Right lobe of liver (tissue), 6 donors: ENCODE measurements at regions not wholly inside any gene's neighbourhood (a gene's known extent, or its start where the extent isn't known, plus 50 kb on each side); places are given as distances from the start of the nearest gene placed in this dataset.
"Not testable (repeated sequence)": the region's sequence is repeated elsewhere in the genome, so short reads cannot be mapped to it uniquely, and the experiment has no call there.

Experiments used
- ATAC-seq, 4 donors: fragments of 200-7000 bp; cut with Tn5 transposase; one replicate each; pipeline ENCODE4 v1.9.1; 2020; ENCODE audit warnings: mild to moderate bottlenecking in 4 of 4, moderate library complexity in 4 of 4
- DNase-seq, 3 donors: peaks; one replicate each; pipeline ENCODE4 v3.0.0-alpha.2; 2020
- H3K27ac ChIP-seq, 3 donors: fragments of 200-600 bp; one replicate each; pipeline ENCODE4 v1.8.0; 2022
- H3K27me3 ChIP-seq, 2 donors: fragments of 200-600 bp; one replicate each; pipeline ENCODE4 v1.8.0; 2022
- H3K36me3 ChIP-seq, 4 donors: fragments of 200-600 bp; sonication (generic) in 1 of 4; one replicate each; pipeline versions ENCODE4 v1.5.1 to v1.8.0; 2017 to 2022; ENCODE audit warnings: control low read depth in 1 of 4
- H3K4me1 ChIP-seq, 4 donors: fragments of 200-600 bp; sonication (generic) in 1 of 4; one replicate each; pipeline versions ENCODE4 v1.5.1 to v1.8.0; 2017 to 2022; ENCODE audit warnings: control low read depth in 1 of 4
- H3K4me3 ChIP-seq, 3 donors: fragments of 200-600 bp; one replicate each; pipeline ENCODE4 v1.8.0; 2022
- H3K9me3 ChIP-seq, 4 donors: fragments of 200-600 bp; sonication (generic) in 1 of 4; one replicate each; pipeline versions ENCODE4 v1.5.1 to v1.8.0; 2017 to 2022; ENCODE audit warnings: control low read depth in 1 of 4
- POLR2A ChIP-seq: fragments of 450-650 bp; IDR thresholded peaks from one replicate; pipeline ENCODE4 v1.6.1; 2017; ENCODE audit warnings: antibody characterized with exemption, mild to moderate bottlenecking
- WGBS: methylation state at CpG from one replicate; pipeline ENCODE4 v1.1.6; 2018; ENCODE audit warnings: low coverage, low lambda C conversion rate; ENCODE audit not compliant: insufficient coverage; ENCODE audit errors: missing lambda C conversion rate; 5-methylcytosine and 5-hydroxymethylcytosine counted together
- intact Hi-C, 2 donors: fragments of 100-400 bp; cut with DNase I; formaldehyde crosslinking; loops; one replicate each; pipeline versions ENCODE4 v1.11.2 to v1.14.1; 2022
- TF ChIP-seq, protein P1 (sequence below), 4 donors: fragments of 200-600 bp in 3 of 4; fragments of 450-650 bp in 1 of 4; IDR thresholded peaks; one replicate each; pipeline versions ENCODE4 v1.5.1 to v1.8.0; 2016 to 2022; ENCODE audit warnings: antibody characterized with exemption in 4 of 4, mild to moderate bottlenecking in 2 of 4
- donor health status: DM: no; HTN: yes; CAD: no.
- donor health status: DM: no; HTN: no; CAD: no.
- donor health status: DM: no; HTN: no; CAD: no.
- donor health status: DM: no; HTN: yes; CAD: no.
- donor health status: DM: no; HTN: yes; CAD: no.

DNA sequence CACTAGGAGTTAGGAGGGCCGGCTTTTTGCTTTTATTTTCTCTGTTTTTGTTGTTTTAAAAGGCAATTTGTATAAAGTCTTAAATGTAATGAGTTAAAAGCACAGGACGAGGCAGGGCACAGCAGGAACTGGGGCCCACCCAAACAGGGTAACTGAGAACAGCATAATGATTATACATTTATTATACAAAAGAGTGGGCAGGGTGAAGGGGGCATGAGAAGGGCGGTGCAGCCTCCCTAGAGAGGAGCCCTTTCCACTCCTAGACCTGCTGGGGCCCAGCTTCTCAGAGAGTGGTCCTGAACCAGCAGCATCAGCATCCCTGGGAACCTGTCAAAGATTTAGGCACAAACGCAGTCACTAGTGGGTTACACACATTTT, 438.0 kb downstream of the AGTPBP1 start:
- no peaks in the 10 kb centered on the region for H3K36me3 ChIP-seq
- H3K4me1 ChIP-seq = no peaks in the 10 kb centered on the region
- DNase-seq = no peak
- 54% methylated on average over 4 of the region's 4 CpGs for WGBS
- H3K27ac ChIP-seq = no peak overlapping the region
- intact Hi-C loops = no loop called here
- no peaks in the 10 kb centered on the region for H3K27me3 ChIP-seq
- no peak for ATAC-seq
- TF ChIP-seq POLR2A = no peak
- TF ChIP-seq, protein P1, sequence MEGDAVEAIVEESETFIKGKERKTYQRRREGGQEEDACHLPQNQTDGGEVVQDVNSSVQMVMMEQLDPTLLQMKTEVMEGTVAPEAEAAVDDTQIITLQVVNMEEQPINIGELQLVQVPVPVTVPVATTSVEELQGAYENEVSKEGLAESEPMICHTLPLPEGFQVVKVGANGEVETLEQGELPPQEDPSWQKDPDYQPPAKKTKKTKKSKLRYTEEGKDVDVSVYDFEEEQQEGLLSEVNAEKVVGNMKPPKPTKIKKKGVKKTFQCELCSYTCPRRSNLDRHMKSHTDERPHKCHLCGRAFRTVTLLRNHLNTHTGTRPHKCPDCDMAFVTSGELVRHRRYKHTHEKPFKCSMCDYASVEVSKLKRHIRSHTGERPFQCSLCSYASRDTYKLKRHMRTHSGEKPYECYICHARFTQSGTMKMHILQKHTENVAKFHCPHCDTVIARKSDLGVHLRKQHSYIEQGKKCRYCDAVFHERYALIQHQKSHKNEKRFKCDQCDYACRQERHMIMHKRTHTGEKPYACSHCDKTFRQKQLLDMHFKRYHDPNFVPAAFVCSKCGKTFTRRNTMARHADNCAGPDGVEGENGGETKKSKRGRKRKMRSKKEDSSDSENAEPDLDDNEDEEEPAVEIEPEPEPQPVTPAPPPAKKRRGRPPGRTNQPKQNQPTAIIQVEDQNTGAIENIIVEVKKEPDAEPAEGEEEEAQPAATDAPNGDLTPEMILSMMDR (IDR thresholded peaks at IDR 0.05) = no peak
- no peak overlapping the region for H3K4me3 ChIP-seq
- H3K9me3 ChIP-seq = no peaks in the 10 kb centered on the region

DNA sequence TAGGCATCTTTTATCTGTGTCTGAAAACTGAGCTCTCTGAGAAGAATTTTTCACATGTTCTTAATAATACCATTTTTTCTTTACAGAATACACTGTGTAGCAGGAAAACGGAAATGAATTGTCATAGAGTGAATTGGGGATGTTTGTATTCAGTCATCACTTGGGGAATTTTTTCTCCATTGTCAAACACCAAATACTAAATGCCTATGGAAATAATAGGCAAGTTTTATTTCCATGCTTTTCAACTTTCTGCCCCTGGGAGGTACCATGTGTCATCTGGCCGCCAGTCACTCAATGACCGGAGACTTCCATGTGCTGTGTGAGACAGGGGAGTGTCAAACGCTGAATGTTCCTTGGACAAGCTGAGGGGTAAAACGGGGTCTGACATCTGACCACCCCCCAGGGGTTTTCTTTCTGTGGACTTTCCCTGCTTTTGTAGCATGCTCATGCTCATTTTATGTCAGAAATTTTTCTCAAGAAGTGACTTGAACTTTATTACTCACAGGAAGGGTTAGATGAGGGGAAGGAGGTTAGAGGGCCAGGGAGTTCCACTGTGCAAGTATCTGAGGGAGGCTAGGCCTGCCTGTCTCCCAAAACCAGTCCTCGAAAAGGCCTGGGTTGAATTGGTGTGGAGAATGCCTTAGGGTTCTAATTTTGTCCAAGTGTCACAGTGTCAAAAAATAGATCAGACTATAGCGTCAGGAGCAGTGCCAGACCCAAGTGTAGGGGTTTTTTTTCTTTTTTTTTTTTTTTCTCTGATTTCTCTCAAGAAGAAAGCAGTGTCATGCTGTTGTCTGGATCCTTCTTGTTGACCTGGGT, 438.6 kb downstream of the AGTPBP1 start:
- ATAC-seq = no peak

DNA sequence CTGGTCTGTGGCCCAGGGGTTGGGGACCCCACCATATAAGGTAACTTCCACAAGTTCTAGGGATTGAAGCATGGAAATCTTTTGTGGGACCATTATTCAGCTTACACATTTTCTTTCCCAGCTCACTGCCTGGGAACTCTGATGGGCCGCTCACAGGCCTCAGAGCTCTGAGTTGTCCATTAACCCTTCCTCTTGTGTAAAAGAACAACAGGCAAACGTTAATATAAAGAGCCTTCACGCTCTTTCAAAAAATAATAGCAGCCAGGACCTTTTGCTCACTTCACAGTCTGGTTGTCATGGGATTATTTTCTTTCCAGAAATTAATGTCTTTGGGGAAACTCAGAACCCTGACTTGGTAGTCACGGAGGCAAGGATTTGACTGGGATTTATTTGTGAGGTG, 443.3 kb downstream of the AGTPBP1 start:
- TF ChIP-seq, protein P1 (IDR thresholded peaks at IDR 0.05) = no peak
- TF ChIP-seq POLR2A = no peak

More for the DNA sequence above, 438.6 kb downstream of the AGTPBP1 start:
- H3K36me3 ChIP-seq = no peaks in the 10 kb centered on the region
- no peak for TF ChIP-seq POLR2A
- TF ChIP-seq, protein P1 (IDR thresholded peaks at IDR 0.05) = no peak
- intact Hi-C loops = no loop called here
- no peak for DNase-seq
- no peaks in the 10 kb centered on the region for H3K27me3 ChIP-seq
- no peaks in the 10 kb centered on the region for H3K9me3 ChIP-seq
- no peaks in the 10 kb centered on the region for H3K4me1 ChIP-seq
- H3K27ac ChIP-seq = no peak overlapping the region
- 44% methylated on average over 5 of the region's 7 CpGs for WGBS
- H3K4me3 ChIP-seq = no peak overlapping the region

DNA sequence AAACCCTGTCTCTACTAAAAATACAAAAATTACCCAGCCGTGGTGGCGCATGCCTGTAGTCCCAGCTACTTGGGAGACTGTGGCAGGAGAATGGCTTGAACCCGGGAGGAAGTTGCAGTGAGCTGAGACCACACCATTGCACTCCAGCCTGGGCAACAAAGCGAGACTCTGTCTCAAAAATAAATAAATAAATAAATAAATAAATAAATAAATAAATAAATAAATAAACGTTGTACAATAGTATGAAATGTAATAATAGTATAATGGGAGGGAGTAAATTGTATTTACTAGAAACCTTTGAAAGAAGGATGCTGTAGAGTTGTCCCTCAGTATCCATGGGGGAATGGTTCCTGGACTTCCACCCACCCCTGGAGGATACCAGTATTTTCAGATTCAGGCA, 446.5 kb downstream of the AGTPBP1 start:
- DNase-seq, intact Hi-C loops, ATAC-seq, H3K9me3 ChIP-seq, H3K27me3 ChIP-seq, H3K4me3 ChIP-seq, H3K27ac ChIP-seq, H3K4me1 ChIP-seq, H3K36me3 ChIP-seq: not testable (repeated sequence)
- 73% methylated on average over 4 of the region's 5 CpGs for WGBS

More for the DNA sequence above, 443.3 kb downstream of the AGTPBP1 start:
- intact Hi-C loops = no loop called here
- no peaks in the 10 kb centered on the region for H3K36me3 ChIP-seq
- no peak overlapping the region for H3K4me3 ChIP-seq
- H3K4me1 ChIP-seq = no peaks in the 10 kb centered on the region
- DNase-seq (no peak), ATAC-seq (no peak)
- no peaks in the 10 kb centered on the region for H3K27me3 ChIP-seq
- no peaks in the 10 kb centered on the region for H3K9me3 ChIP-seq
- 50% methylated on average over 4 of the region's 4 CpGs for WGBS
- H3K27ac ChIP-seq = no peak overlapping the region

DNA sequence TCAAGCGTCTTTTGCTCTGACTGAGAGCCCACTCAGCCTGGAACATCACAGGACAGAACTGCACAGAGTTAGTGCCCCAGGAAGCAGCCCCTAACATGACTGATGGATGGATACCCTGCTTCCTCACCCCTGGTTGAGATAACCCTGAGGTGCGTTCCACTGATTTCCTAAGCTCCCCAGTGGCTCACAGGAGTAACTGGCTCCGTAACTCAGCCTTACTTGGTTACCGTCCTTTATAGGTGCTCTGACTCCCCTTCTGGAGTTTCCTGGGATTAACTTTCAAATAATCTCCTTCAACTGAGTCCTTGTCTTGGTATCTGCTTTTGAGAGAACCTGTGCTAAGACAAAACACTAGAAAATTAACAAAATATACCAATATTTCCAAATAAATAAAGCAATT, 449.5 kb downstream of the AGTPBP1 start:
- no peaks in the 10 kb centered on the region for H3K9me3 ChIP-seq
- H3K27me3 ChIP-seq = no peaks in the 10 kb centered on the region
- DNase-seq (no peak), ATAC-seq (no peak)
- H3K4me3 ChIP-seq = no peak overlapping the region
- TF ChIP-seq, protein P1 (IDR thresholded peaks at IDR 0.05) = no peak
- TF ChIP-seq POLR2A = no peak
- intact Hi-C loops = no loop called here
- H3K4me1 ChIP-seq = no peaks in the 10 kb centered on the region
- no peak overlapping the region for H3K27ac ChIP-seq
- no peaks in the 10 kb centered on the region for H3K36me3 ChIP-seq
- 24% methylated on average over 4 of the region's 4 CpGs for WGBS
